ENCODE measurements at regions not wholly inside any gene's neighbourhood (a gene's known extent, or its start where the extent isn't known, plus 50 kb on each side); places are given as distances from the start of the nearest gene placed in this dataset.

GRCh38 chr21:23247334-23247733 is 2249.1 kb downstream of the NCAM2 start:
- no peak for DNase-seq

GRCh38 chr21:23245255-23245654 is 2247.0 kb downstream of the NCAM2 start:
- DNase-seq, result no peak

- DNase-seq, result no peak
Measured at GRCh38 chr21:23223882-23224281, 2225.7 kb downstream of the NCAM2 start.

- DNase-seq, result no peak
Measured at GRCh38 chr21:23218667-23219066, 2220.5 kb downstream of the NCAM2 start.

- DNase-seq, result no peak
Measured at GRCh38 chr21:23217597-23217996, 2219.4 kb downstream of the NCAM2 start.

- no peak for DNase-seq
Measured at GRCh38 chr21:23215261-23215660, 2217.1 kb downstream of the NCAM2 start.

All from activated T-cell treated with anti-CD3 and anti-CD28 coated beads, Interleukin-2, amount 50 U/mL, for 48 hours (primary cell).